Caco-2 (cell line): ENCODE measurements at regions not wholly inside any gene's neighbourhood (a gene's known extent, or its start where the extent isn't known, plus 50 kb on each side); places are given as distances from the start of the nearest gene placed in this dataset.

Experiments used
- BruUV-seq: library from RNA; stranded (reverse); fragments of 400-500 nt; replicated peaks from 2 replicates; lab custom pipeline; 2021; lab: Mats Ljungman, UMichigan
- CTCF ChIA-PET: fragments of 300-600 bp; sonication (Branson Sonifier 250); formaldehyde crosslinking; loops from one replicate; lab custom pipeline; 2022; ENCODE audit warnings: antibody characterized with exemption; lab: Charles Lee
- POLR2A ChIA-PET: fragments of 300-600 bp; sonication (Branson Sonifier 250); formaldehyde crosslinking; loops from one replicate; lab custom pipeline; 2022; ENCODE audit warnings: antibody characterized with exemption; lab: Charles Lee
- DNase-seq, 2 experiments: peaks; one replicate each; pipeline versions ENCODE4 v3.0.0 to v3.0.0-alpha.2; 2020 to 2022
- H3K27me3 ChIP-seq: replicated peaks from 2 replicates; pipeline ENCODE4 v1.6.0; 2011; ENCODE audit warnings: low read length; ENCODE audit not compliant: control insufficient read depth, insufficient read depth
- H3K36me3 ChIP-seq: 2 replicates; pipeline ENCODE4 v1.5.1; 2011; ENCODE audit warnings: low read length; ENCODE audit not compliant: control insufficient read depth, insufficient read depth
- H3K4me1 ChIP-seq: fragments of 250-450 bp; sonication (Bioruptor Pico); 2 replicates; pipeline ENCODE4 v1.5.1; 2020; ENCODE audit warnings: mild to moderate bottlenecking
- H3K4me3 ChIP-seq: 2 replicates; pipeline ENCODE4 v1.5.1; 2011; ENCODE audit warnings: low read depth, mild to moderate bottlenecking, control low read depth, low read length
- H3K9me3 ChIP-seq: fragments of 250-450 bp; sonication (Bioruptor Pico); 2 replicates; pipeline ENCODE4 v1.5.1; 2020; ENCODE audit warnings: mild to moderate bottlenecking, moderate library complexity
- H3K27ac Mint-ChIP-seq: one replicate; pipeline ENCODE4 v1.8.0; 2022; ENCODE audit warnings: mixed read lengths; ENCODE audit not compliant: unreplicated experiment
- H3K27me3 Mint-ChIP-seq: one replicate; pipeline ENCODE4 v1.8.0; 2022; ENCODE audit warnings: mixed read lengths; ENCODE audit not compliant: insufficient read depth, unreplicated experiment
- H3K36me3 Mint-ChIP-seq: one replicate; pipeline ENCODE4 v1.8.0; 2022; ENCODE audit warnings: mild to moderate bottlenecking, mixed read lengths; ENCODE audit not compliant: insufficient read depth, unreplicated experiment
- H3K4me1 Mint-ChIP-seq: one replicate; pipeline ENCODE4 v1.8.0; 2022; ENCODE audit warnings: low read depth, mixed read lengths; ENCODE audit not compliant: unreplicated experiment
- H3K4me3 Mint-ChIP-seq: one replicate; pipeline ENCODE4 v1.8.0; 2022; ENCODE audit warnings: mild to moderate bottlenecking, moderate library complexity, mixed read lengths; ENCODE audit not compliant: unreplicated experiment
- H3K9me3 Mint-ChIP-seq: one replicate; pipeline ENCODE4 v1.8.0; 2022; ENCODE audit warnings: mixed read lengths; ENCODE audit not compliant: unreplicated experiment
- intact Hi-C: fragments of 100-400 bp; cut with micrococcal nuclease; formaldehyde crosslinking; loops from one replicate; pipeline ENCODE4 v1.10.0; 2022; ENCODE audit not compliant: unreplicated experiment
- TF ChIP-seq, protein P1 (sequence below), 2 experiments: fragments of 200-600 bp in 1 of 2; IDR thresholded peaks; 1 replicate in 1 of 2; 2 replicates in 1 of 2; pipeline versions ENCODE4 v1.5.1 to v1.8.0; 2011 to 2022; ENCODE audit warnings: antibody characterized with exemption in 1 of 2, control low read depth in 1 of 2, inconsistent platforms in 1 of 2, low read depth in 1 of 2, low read length in 1 of 2, mild to moderate bottlenecking in 1 of 2, moderate library complexity in 1 of 2; ENCODE audit not compliant: insufficient read depth in 1 of 2, severe bottlenecking in 1 of 2, unreplicated experiment in 1 of 2

DNA sequence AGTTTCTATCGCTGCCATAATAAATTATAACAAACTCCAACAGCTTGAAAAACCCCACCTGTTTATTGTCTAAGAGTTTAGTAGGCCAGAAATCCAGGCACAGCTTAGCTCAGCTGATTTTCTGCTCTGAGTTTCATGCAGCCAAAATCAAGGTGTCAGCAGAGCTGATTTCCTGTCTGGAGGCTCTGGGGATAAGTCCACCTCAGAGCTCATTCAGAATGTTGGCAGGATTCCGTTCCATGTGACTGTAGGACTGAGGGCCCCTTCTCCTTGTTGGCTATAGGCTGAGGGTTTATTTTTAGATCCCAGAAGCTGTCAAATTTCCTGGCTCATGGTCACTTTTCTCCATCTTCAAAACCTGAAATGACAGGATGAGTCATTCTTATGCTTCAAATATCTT lies 91.6 kb upstream of the CHODL start:
- intact Hi-C loops: no loop called here
- Mint-ChIP-seq H3K36me3 (no peaks in the 10 kb centered on the region), H3K4me1 (no peaks in the 10 kb centered on the region), H3K27ac (no peak overlapping the region), H3K4me3 (no peak overlapping the region), H3K27me3 (no peaks in the 10 kb centered on the region), H3K9me3 (no peaks in the 10 kb centered on the region)
- ChIA-PET CTCF (no interaction called here), POLR2A (no interaction called here)
- H3K9me3 ChIP-seq: no peaks in the 10 kb centered on the region
- DNase-seq: no peak
- no peaks in the 10 kb centered on the region for H3K4me1 ChIP-seq
- H3K36me3 ChIP-seq: no peaks in the 10 kb centered on the region
- TF ChIP-seq, protein P1, sequence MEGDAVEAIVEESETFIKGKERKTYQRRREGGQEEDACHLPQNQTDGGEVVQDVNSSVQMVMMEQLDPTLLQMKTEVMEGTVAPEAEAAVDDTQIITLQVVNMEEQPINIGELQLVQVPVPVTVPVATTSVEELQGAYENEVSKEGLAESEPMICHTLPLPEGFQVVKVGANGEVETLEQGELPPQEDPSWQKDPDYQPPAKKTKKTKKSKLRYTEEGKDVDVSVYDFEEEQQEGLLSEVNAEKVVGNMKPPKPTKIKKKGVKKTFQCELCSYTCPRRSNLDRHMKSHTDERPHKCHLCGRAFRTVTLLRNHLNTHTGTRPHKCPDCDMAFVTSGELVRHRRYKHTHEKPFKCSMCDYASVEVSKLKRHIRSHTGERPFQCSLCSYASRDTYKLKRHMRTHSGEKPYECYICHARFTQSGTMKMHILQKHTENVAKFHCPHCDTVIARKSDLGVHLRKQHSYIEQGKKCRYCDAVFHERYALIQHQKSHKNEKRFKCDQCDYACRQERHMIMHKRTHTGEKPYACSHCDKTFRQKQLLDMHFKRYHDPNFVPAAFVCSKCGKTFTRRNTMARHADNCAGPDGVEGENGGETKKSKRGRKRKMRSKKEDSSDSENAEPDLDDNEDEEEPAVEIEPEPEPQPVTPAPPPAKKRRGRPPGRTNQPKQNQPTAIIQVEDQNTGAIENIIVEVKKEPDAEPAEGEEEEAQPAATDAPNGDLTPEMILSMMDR (IDR thresholded peaks at IDR 0.05; ENCODE audit: insufficient read depth in 1 of 2, low read depth in 1 of 2, low read length in 1 of 2, severe bottlenecking in 1 of 2, unreplicated experiment in 1 of 2): no peak
- no peak overlapping the region for H3K4me3 ChIP-seq
- H3K27me3 ChIP-seq: no peaks in the 10 kb centered on the region
- BruUV-seq: no TSS peak

DNA sequence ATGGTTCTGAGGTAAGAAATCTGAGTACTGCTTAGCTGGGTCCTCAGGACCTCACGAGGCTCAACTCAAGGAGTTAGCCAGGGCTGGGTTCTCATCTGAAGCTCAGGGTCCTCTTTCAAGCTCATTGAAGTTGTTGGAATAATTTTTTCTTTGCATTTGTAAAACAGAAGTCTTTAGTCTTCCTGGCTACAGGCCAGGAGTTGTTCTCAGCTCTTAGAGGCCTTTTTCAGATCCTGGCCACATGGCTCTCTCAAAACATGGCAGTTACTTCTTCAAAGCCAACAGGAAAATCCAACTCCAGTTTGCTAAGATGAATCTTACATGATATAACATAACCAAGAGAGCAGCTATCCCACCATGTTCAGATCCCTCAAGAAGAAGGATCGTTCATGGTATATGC lies 92.3 kb upstream of the CHODL start:
- H3K27me3 Mint-ChIP-seq: no peaks in the 10 kb centered on the region
- Histone ChIP-seq H3K4me1 (no peaks in the 10 kb centered on the region), H3K27me3 (no peaks in the 10 kb centered on the region), H3K36me3 (no peaks in the 10 kb centered on the region), H3K9me3 (no peaks in the 10 kb centered on the region), H3K4me3 (no peak overlapping the region)
- ChIA-PET POLR2A (no interaction called here), CTCF (no interaction called here)
- intact Hi-C loops: no loop called here
- no TSS peak for BruUV-seq
- no peaks in the 10 kb centered on the region for H3K36me3 Mint-ChIP-seq
- H3K4me3 Mint-ChIP-seq: no peak overlapping the region
- no peak for DNase-seq
- no peaks in the 10 kb centered on the region for H3K4me1 Mint-ChIP-seq
- no peak overlapping the region for H3K27ac Mint-ChIP-seq
- TF ChIP-seq, protein P1 (IDR thresholded peaks at IDR 0.05; ENCODE audit: insufficient read depth in 1 of 2, low read depth in 1 of 2, low read length in 1 of 2, severe bottlenecking in 1 of 2, unreplicated experiment in 1 of 2): no peak
- H3K9me3 Mint-ChIP-seq: no peaks in the 10 kb centered on the region

DNA sequence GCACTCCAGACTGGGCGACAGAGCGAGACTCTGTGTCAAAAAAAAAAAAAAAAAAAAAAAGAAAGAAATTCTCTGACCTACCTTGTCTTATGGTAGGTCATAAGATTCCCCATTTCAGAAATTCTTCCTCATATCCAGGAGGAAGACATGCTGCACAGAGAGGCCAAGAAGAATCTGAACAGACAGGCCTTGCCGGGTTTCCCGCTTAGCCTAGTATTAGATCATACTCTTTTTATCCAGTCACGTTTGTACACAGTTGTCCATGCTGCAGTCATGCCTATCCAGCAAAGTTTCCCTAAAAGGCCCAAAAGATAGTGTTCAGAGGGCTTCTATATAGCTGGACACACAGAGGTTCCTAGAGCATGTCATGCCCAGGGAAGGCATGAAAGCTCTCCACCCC lies 93.6 kb upstream of the CHODL start:
- POLR2A ChIA-PET: no interaction called here
- intact Hi-C loops: no loop called here
- TF ChIP-seq, protein P1 (IDR thresholded peaks at IDR 0.05; ENCODE audit: insufficient read depth in 1 of 2, low read depth in 1 of 2, low read length in 1 of 2, severe bottlenecking in 1 of 2, unreplicated experiment in 1 of 2): no peak

More for the DNA sequence above, 93.6 kb upstream of the CHODL start:
- H3K36me3 ChIP-seq: no peaks in the 10 kb centered on the region
- Mint-ChIP-seq H3K36me3 (no peaks in the 10 kb centered on the region), H3K4me3 (no peak overlapping the region), H3K9me3 (no peaks in the 10 kb centered on the region), H3K27me3 (no peaks in the 10 kb centered on the region), H3K27ac (no peak overlapping the region), H3K4me1 (no peaks in the 10 kb centered on the region)
- no peak for DNase-seq
- no peaks in the 10 kb centered on the region for H3K9me3 ChIP-seq
- no peaks in the 10 kb centered on the region for H3K27me3 ChIP-seq
- no TSS peak for BruUV-seq
- no peaks in the 10 kb centered on the region for H3K4me1 ChIP-seq
- CTCF ChIA-PET: no interaction called here
- no peak overlapping the region for H3K4me3 ChIP-seq
